ENCODE measurements at regions not wholly inside any gene's neighbourhood (a gene's known extent, or its start where the extent isn't known, plus 50 kb on each side); places are given as distances from the start of the nearest gene placed in this dataset.

GRCh38 chr7:110090110-110090820, 1000.7 kb upstream of the LRRN3 start:
- no peaks in the 10 kb centered on the region for H3K4me1 Mint-ChIP-seq
- peak; percentile 26 for DNase-seq
- no peak overlapping the region for H3K27ac Mint-ChIP-seq
- H3K9me3 Mint-ChIP-seq: no peaks in the 10 kb centered on the region
- no peak overlapping the region for H3K4me3 Mint-ChIP-seq
- CTCF ChIA-PET: interaction anchor here (1.6 kb wide), 1 partner anchor 1009 kb away, joined by 6 read pairs; no protein-coding TSS in a partner anchor
- H3K27me3 Mint-ChIP-seq: no peaks in the 10 kb centered on the region
- H3K36me3 Mint-ChIP-seq: no peaks in the 10 kb centered on the region

- Mint-ChIP-seq H3K27ac (no peak overlapping the region), H3K36me3 (no peaks in the 10 kb centered on the region)
- CTCF ChIA-PET: no interaction called here
Observed at GRCh38 chr7:110095372-110096052, 995.4 kb upstream of the LRRN3 start.

GRCh38 chr7:110104243-110104642, 986.7 kb upstream of the LRRN3 start:
- H3K9me3 Mint-ChIP-seq: no peaks in the 10 kb centered on the region
- DNase-seq: no peak
- CTCF ChIA-PET: no interaction called here
- H3K4me3 Mint-ChIP-seq: no peak overlapping the region
- no peaks in the 10 kb centered on the region for H3K4me1 Mint-ChIP-seq
- H3K27ac Mint-ChIP-seq: no peak overlapping the region
- H3K36me3 Mint-ChIP-seq: no peaks in the 10 kb centered on the region
- H3K27me3 Mint-ChIP-seq: no peaks in the 10 kb centered on the region

More at GRCh38 chr7:110095372-110096052, 995.4 kb upstream of the LRRN3 start:
- Mint-ChIP-seq H3K4me3 (no peak overlapping the region), H3K27me3 (no peaks in the 10 kb centered on the region), H3K9me3 (no peaks in the 10 kb centered on the region), H3K4me1 (no peaks in the 10 kb centered on the region)
- no peak for DNase-seq

GRCh38 chr7:110105307-110105706, 985.6 kb upstream of the LRRN3 start:
- CTCF ChIA-PET: no interaction called here
- no peaks in the 10 kb centered on the region for H3K27me3 Mint-ChIP-seq
- H3K36me3 Mint-ChIP-seq: no peaks in the 10 kb centered on the region
- no peak overlapping the region for H3K27ac Mint-ChIP-seq
- DNase-seq: no peak
- no peaks in the 10 kb centered on the region for H3K9me3 Mint-ChIP-seq
- H3K4me1 Mint-ChIP-seq: no peaks in the 10 kb centered on the region
- no peak overlapping the region for H3K4me3 Mint-ChIP-seq

- Mint-ChIP-seq H3K9me3 (no peaks in the 10 kb centered on the region), H3K27me3 (no peaks in the 10 kb centered on the region), H3K36me3 (no peaks in the 10 kb centered on the region), H3K4me1 (no peaks in the 10 kb centered on the region), H3K27ac (no peak overlapping the region), H3K4me3 (no peak overlapping the region)
- DNase-seq: no peak
- CTCF ChIA-PET: no interaction called here
Observed at GRCh38 chr7:110105840-110106239, 985.1 kb upstream of the LRRN3 start.

- CTCF ChIA-PET: no interaction called here
Observed at GRCh38 chr7:110119883-110120581, 970.9 kb upstream of the LRRN3 start.

GRCh38 chr7:110129159-110129558, 961.8 kb upstream of the LRRN3 start:
- CTCF ChIA-PET: no interaction called here
- Mint-ChIP-seq H3K4me1 (no peaks in the 10 kb centered on the region), H3K36me3 (no peaks in the 10 kb centered on the region), H3K9me3 (no peaks in the 10 kb centered on the region), H3K27me3 (no peaks in the 10 kb centered on the region), H3K4me3 (no peak overlapping the region), H3K27ac (no peak overlapping the region)
- DNase-seq: no peak

More at GRCh38 chr7:110119883-110120581, 970.9 kb upstream of the LRRN3 start:
- H3K27ac Mint-ChIP-seq: no peak overlapping the region
- H3K4me1 Mint-ChIP-seq: no peaks in the 10 kb centered on the region
- DNase-seq: no peak
- H3K9me3 Mint-ChIP-seq: peaks cover 13% of the 10 kb centered on the region
- no peaks in the 10 kb centered on the region for H3K36me3 Mint-ChIP-seq
- no peak overlapping the region for H3K4me3 Mint-ChIP-seq
- peaks cover 4% of the 10 kb centered on the region for H3K27me3 Mint-ChIP-seq

GRCh38 chr7:110130669-110131068, 960.3 kb upstream of the LRRN3 start:
- H3K4me1 Mint-ChIP-seq: no peaks in the 10 kb centered on the region
- H3K4me3 Mint-ChIP-seq: no peak overlapping the region
- no peaks in the 10 kb centered on the region for H3K9me3 Mint-ChIP-seq
- no peak overlapping the region for H3K27ac Mint-ChIP-seq
- no peaks in the 10 kb centered on the region for H3K36me3 Mint-ChIP-seq
- CTCF ChIA-PET: no interaction called here
- H3K27me3 Mint-ChIP-seq: no peaks in the 10 kb centered on the region
- DNase-seq: no peak

- Mint-ChIP-seq H3K27ac (no peak overlapping the region), H3K4me1 (no peaks in the 10 kb centered on the region), H3K4me3 (no peak overlapping the region), H3K9me3 (no peaks in the 10 kb centered on the region), H3K27me3 (no peaks in the 10 kb centered on the region), H3K36me3 (no peaks in the 10 kb centered on the region)
- CTCF ChIA-PET: no interaction called here
- no peak for DNase-seq
Observed at GRCh38 chr7:110131344-110131743, 959.6 kb upstream of the LRRN3 start.

GRCh38 chr7:110139056-110139455, 951.9 kb upstream of the LRRN3 start:
- no peaks in the 10 kb centered on the region for H3K9me3 Mint-ChIP-seq
- no peaks in the 10 kb centered on the region for H3K36me3 Mint-ChIP-seq
- CTCF ChIA-PET: no interaction called here
- no peak overlapping the region for H3K27ac Mint-ChIP-seq
- no peaks in the 10 kb centered on the region for H3K4me1 Mint-ChIP-seq
- no peak for DNase-seq
- no peaks in the 10 kb centered on the region for H3K27me3 Mint-ChIP-seq
- H3K4me3 Mint-ChIP-seq: no peak overlapping the region

- Mint-ChIP-seq H3K4me3 (no peak overlapping the region), H3K27me3 (no peaks in the 10 kb centered on the region), H3K36me3 (no peaks in the 10 kb centered on the region), H3K9me3 (no peaks in the 10 kb centered on the region), H3K27ac (no peak overlapping the region), H3K4me1 (no peaks in the 10 kb centered on the region)
- CTCF ChIA-PET: no interaction called here
- no peak for DNase-seq
Observed at GRCh38 chr7:110142939-110143526, 947.9 kb upstream of the LRRN3 start.

GRCh38 chr7:110144599-110144998, 946.3 kb upstream of the LRRN3 start:
- no peak overlapping the region for H3K4me3 Mint-ChIP-seq
- no peak for DNase-seq
- no peaks in the 10 kb centered on the region for H3K4me1 Mint-ChIP-seq
- no peak overlapping the region for H3K27ac Mint-ChIP-seq
- no peaks in the 10 kb centered on the region for H3K27me3 Mint-ChIP-seq
- no peaks in the 10 kb centered on the region for H3K9me3 Mint-ChIP-seq
- no peaks in the 10 kb centered on the region for H3K36me3 Mint-ChIP-seq
- CTCF ChIA-PET: no interaction called here

GRCh38 chr7:110148054-110148453, 942.9 kb upstream of the LRRN3 start:
- Mint-ChIP-seq H3K4me3 (no peak overlapping the region), H3K4me1 (no peaks in the 10 kb centered on the region), H3K36me3 (no peaks in the 10 kb centered on the region), H3K27me3 (no peaks in the 10 kb centered on the region), H3K9me3 (no peaks in the 10 kb centered on the region), H3K27ac (no peak overlapping the region)
- no peak for DNase-seq
- CTCF ChIA-PET: no interaction called here

GRCh38 chr7:110153222-110153621, 937.7 kb upstream of the LRRN3 start:
- Mint-ChIP-seq H3K27ac (no peak overlapping the region), H3K27me3 (no peaks in the 10 kb centered on the region), H3K4me3 (no peak overlapping the region), H3K36me3 (no peaks in the 10 kb centered on the region), H3K4me1 (no peaks in the 10 kb centered on the region), H3K9me3 (no peaks in the 10 kb centered on the region)
- CTCF ChIA-PET: no interaction called here
- DNase-seq: no peak

Measured in activated naive CD4-positive, alpha-beta T cell treated with anti-CD3 and anti-CD28 coated beads, Interleukin-2, amount 10 ng/mL, durations not matched to agents 7 days and 5 days (primary cell).